GM13976 (cell line): ENCODE measurements at regions not wholly inside any gene's neighbourhood (a gene's known extent, or its start where the extent isn't known, plus 50 kb on each side); places are given as distances from the start of the nearest gene placed in this dataset.

Source experiments
- DNase-seq: peaks from one replicate; pipeline ENCODE4 v3.0.0; 2012; ENCODE audit warnings: low spot score
- CTCF ChIP-seq: IDR thresholded peaks from 2 replicates; pipeline ENCODE4 v1.5.1; 2012; ENCODE audit warnings: borderline replicate concordance, mild to moderate bottlenecking; ENCODE audit not compliant: insufficient read depth; ENCODE audit errors: extremely low read depth, missing control alignments, control extremely low read depth
- in situ Hi-C: fragments of 300-500 bp; cut with MboI; formaldehyde crosslinking; loops from one replicate; pipeline ENCODE4 v1.12.0; 2022; ENCODE audit warnings: low sequenced_read_pairs, mixed read lengths, inconsistent platforms; ENCODE audit not compliant: unreplicated experiment

GRCh38 chr17:73724990-73725389 lies 80.7 kb upstream of the SDK2 start:
- no peak for DNase-seq
- TF ChIP-seq CTCF, result no peak
- in situ Hi-C loops, result loop anchor here (25.0 kb wide), 1 partner anchor 288 kb away; no protein-coding TSS in a partner anchor

- in situ Hi-C loops, result no loop called here
- TF ChIP-seq CTCF, result no peak
- no peak for DNase-seq
Measured at GRCh38 chr17:73725794-73726515, 81.7 kb upstream of the SDK2 start.

- TF ChIP-seq CTCF, result no peak
- in situ Hi-C loops, result no loop called here
- DNase-seq, result no peak
Measured at GRCh38 chr17:73727941-73728340, 83.7 kb upstream of the SDK2 start.

GRCh38 chr17:73729101-73729500 lies 84.9 kb upstream of the SDK2 start:
- in situ Hi-C loops, result no loop called here
- no peak for TF ChIP-seq CTCF
- DNase-seq, result no peak

GRCh38 chr17:73731733-73732132 lies 87.5 kb upstream of the SDK2 start:
- no peak for TF ChIP-seq CTCF
- in situ Hi-C loops, result no loop called here
- no peak for DNase-seq

GRCh38 chr17:73733517-73733916 lies 89.3 kb upstream of the SDK2 start:
- no peak for TF ChIP-seq CTCF
- DNase-seq, result no peak
- in situ Hi-C loops, result no loop called here
